HT1080 (cell line): ENCODE measurements at regions not wholly inside any gene's neighbourhood (a gene's known extent, or its start where the extent isn't known, plus 50 kb on each side); places are given as distances from the start of the nearest gene placed in this dataset.

Experiments used
- DNase-seq: peaks from one replicate; pipeline ENCODE4 v3.0.0-alpha.2; 2015; ENCODE audit warnings: low read depth

DNA sequence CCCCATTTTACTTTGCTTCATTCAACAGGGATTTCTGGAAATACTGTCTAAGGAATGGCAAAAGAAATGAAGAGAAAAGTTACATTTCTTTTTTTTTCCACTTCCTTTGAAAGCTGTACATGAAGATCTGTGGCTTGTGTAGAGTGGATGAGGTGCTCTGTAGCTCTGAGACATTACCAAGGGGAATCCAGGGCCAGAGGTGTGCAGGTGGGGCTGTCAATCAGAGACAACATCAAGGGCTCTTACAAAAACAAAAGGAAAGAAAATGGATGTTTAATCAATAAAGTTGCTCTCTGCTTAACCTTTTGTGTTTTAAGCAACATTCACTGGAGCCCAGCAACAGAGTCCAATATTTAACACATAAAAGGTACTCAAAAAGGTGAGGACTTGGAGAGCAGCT lies 391.1 kb downstream of the TMEM38B start:
- no peak for DNase-seq

GRCh38 chr9:106092083-106092482 lies 397.7 kb downstream of the TMEM38B start:
- DNase-seq: no peak

DNA sequence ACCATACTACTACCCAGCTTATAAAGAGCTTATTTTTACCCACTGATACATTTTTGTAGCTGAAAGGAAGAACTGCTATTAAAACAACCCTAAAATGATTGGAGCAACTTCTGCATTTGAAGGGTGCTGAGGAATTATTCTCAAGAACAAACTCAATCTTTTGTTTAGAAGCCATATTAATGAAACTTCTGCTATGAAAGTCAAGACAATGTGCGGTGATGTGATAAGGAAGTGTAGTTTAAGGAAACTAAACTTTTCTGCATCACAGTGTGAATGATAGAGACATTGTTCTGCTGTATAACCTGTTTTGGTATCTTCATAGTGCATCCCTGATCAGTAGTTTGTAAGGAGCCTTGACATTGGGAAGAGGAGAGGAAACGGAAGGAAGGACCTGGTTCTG lies 408.5 kb downstream of the TMEM38B start:
- no peak for DNase-seq

GRCh38 chr9:106104887-106105286 lies 410.5 kb downstream of the TMEM38B start:
- DNase-seq: no peak

- no peak for DNase-seq
These were observed 412.1 kb downstream of the TMEM38B start for GRCh38 chr9:106106396-106106795.

DNA sequence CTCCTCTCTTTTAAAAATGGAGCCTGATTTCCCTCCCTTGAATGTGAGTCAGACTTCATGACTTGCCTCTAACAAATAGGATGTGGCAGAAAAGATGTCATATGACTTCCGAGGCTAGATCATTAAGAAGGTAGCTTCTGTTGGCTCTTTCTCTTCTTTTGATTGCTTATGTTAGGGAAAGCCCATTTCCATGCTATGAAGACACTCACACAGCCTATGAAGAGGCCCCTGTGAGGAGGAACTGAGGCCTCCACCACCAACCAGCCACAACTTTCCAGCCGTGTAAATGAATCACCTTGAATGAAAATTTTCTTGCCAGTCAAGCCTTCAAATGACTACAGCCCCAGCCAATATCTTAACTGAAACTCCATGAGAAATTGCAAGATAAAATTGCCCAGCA lies 413.4 kb downstream of the TMEM38B start:
- DNase-seq: peak; percentile 19

GRCh38 chr9:106109706-106110105 lies 415.4 kb downstream of the TMEM38B start:
- peak; percentile 83 for DNase-seq

GRCh38 chr9:106110483-106110882 lies 416.1 kb downstream of the TMEM38B start:
- DNase-seq: peak; percentile 18

DNA sequence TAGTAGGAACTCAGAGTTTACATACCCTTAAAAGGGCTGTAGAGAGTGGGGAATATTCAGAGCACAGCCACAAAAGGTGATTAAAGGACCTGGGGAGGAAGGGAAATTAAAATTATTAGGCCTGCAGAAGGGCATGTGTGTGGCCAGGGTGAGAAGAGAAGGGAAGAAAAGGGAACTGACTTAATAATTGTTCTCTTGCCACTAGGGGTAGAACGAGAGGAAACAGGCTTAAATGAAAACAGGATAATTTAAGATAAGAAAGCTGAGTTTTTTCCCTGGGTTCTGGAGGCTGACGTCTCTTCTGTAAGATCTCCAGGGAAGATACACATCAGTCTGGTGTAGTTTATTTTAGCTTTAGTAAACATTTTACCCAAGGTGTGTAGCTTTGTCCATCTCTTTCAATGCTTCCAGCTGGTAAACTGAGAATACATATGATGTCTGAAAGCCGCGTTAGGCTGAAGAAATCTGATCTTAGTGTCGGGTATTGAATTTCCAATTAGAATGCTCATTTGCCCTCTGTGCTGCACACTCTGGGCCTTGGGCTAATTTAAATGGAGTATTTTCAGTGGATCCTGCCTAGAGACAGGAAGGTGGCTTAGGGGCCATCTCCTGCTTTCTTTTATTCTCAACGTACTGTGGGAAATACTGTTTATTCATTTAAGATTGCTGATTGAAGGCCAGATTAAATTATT lies 416.8 kb downstream of the TMEM38B start:
- DNase-seq: no peak

DNA sequence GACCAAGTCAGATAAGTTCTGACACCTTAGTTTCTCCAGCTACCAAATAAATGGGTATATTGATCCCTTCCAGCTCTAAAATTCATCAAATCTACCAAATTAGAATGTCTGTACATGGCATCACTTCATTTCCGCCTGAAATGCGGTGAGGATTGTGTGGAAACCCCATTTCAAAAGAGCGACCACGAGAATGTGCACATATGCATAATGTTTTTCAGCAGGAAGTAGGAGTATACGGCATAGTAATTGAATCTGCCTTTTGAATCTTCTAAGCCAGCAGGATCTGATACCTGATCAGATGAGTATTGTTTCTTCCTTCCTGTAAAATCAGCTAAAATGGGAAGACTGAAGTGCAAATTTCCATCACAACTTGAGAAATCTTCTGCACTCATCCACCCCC lies 418.6 kb downstream of the TMEM38B start:
- DNase-seq: peak; percentile 7

DNA sequence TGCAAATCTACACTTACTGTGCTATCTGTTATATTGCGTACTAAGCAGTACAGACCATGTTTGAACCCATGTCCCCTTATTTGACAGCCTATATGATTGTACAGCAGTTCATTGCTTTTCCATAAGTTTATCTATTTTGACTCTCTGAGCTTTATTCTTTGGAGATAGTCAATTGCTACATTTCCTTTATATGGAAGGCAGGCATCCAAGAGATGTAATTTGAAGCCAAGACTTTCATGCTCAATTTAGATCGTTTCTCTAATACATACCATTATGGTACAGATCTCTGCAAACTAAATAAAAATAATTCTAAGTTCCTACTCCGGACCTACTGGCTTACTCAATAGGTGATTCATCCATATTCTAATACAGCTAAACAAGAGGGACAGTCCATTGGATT lies 424.8 kb downstream of the TMEM38B start:
- no peak for DNase-seq

GRCh38 chr9:106120071-106120470 lies 425.7 kb downstream of the TMEM38B start:
- DNase-seq: no peak

DNA sequence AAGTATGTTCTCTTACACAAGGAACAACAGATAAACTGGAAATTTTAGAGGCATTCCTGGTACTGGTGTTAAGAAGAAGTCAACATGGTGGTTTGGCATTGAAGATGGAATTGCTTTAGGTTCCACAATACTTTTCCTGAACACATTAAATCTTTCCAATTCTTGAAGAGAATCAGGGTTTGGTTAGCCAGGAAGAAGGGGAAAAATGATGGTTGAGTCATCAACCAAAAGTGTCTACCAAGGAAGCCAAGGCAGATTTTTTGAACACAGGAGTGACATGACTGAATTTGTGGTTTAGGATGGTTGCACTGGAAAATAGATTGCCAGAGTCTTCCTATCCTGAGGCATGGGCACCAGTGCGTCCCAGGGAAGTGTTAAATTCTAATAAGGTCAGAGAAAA lies 433.4 kb downstream of the TMEM38B start:
- peak; percentile 75 for DNase-seq

DNA sequence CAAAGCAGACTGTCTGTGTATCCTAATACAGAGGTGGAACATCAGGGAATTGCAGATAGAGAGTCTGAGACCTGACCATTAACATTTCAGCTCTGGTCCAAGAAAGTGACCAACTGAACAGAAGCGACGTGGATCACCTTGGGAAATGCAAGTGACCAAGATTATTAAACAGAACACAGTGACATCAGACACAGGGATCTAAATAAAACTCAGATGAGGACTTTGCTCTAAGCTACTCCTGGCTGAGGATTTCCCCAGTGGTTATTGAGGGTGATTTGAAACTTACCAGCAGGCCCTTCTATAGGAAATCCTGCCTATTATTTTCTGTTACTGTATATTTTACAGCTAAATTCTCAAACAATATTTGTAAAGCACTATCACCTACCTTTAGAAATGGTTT lies 436.0 kb downstream of the TMEM38B start:
- no peak for DNase-seq

- no peak for DNase-seq
These were observed 449.4 kb downstream of the TMEM38B start for GRCh38 chr9:106143781-106144180.

- DNase-seq: no peak
These were observed 451.9 kb downstream of the TMEM38B start for GRCh38 chr9:106146066-106146840.

GRCh38 chr9:106146886-106147285 lies 452.5 kb downstream of the TMEM38B start:
- no peak for DNase-seq

- no peak for DNase-seq
These were observed 455.6 kb downstream of the TMEM38B start for GRCh38 chr9:106149956-106150355.

GRCh38 chr9:106156465-106156864 lies 462.1 kb downstream of the TMEM38B start:
- DNase-seq: no peak

GRCh38 chr9:106172265-106172664 lies 477.9 kb downstream of the TMEM38B start:
- DNase-seq: no peak

GRCh38 chr9:106174346-106174745 lies 480.0 kb downstream of the TMEM38B start:
- DNase-seq: no peak

- no peak for DNase-seq
These were observed 482.9 kb downstream of the TMEM38B start for GRCh38 chr9:106177216-106177615.

GRCh38 chr9:106179191-106179590 lies 484.9 kb downstream of the TMEM38B start:
- DNase-seq: no peak
